RCC 7860 (cell line): ENCODE measurements at regions not wholly inside any gene's neighbourhood (a gene's known extent, or its start where the extent isn't known, plus 50 kb on each side); places are given as distances from the start of the nearest gene placed in this dataset.

ENCODE experiments used
- DNase-seq: peaks from one replicate; pipeline ENCODE4 v3.0.0-alpha.2; 2015; ENCODE audit warnings: low spot score
- FAIRE-seq: peaks from 2 replicates; lab custom pipeline; 2012; peaks lifted over from hg19 to GRCh38; lab: Jason Lieb, UNC

DNA sequence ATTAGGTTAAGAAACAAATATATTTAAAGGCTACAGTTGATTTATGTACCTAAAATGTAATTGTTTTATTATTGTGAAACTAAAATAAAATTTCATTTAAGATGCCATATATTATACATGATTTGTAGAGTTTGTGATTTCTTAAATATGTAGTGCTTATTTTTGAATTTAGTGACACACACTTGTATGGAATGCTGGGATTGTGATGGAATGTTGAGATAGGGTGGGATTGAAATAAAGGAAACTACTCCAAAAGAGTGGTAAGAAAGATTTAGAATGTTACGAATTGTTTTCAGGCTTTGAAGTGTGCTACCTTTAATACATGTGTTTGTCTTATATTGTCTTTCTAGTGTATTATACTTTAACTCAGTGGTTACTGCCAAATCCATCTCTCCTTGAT is 330.3 kb upstream of the PITX2 start:
- DNase-seq (no peak), FAIRE-seq (no peak)

DNA sequence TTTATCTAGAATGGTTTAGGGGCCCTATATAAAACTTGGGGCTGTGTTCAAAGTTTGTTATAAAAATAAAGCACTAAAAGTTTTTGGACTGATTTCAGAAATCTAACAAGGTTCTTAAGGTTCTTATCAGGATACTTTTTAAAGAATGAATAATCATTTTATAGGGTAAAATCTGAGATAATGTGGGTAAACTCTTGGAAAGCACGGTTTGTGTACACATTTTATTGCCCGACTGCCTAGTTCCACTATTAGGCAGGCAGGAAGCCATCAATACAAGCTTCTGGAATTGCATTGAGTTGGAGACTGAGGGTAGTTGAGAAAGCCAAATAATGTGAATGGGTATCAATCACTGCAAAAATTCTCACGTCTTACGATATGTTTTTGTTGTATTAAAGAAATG is 331.0 kb upstream of the PITX2 start:
- no peak for FAIRE-seq
- no peak for DNase-seq

GRCh38 chr4:110955748-110956147 is 332.9 kb upstream of the PITX2 start:
- FAIRE-seq = no peak
- DNase-seq = no peak

- peak; percentile 72 for FAIRE-seq
- no peak for DNase-seq
Observed at GRCh38 chr4:110959041-110959643, 336.3 kb upstream of the PITX2 start.

DNA sequence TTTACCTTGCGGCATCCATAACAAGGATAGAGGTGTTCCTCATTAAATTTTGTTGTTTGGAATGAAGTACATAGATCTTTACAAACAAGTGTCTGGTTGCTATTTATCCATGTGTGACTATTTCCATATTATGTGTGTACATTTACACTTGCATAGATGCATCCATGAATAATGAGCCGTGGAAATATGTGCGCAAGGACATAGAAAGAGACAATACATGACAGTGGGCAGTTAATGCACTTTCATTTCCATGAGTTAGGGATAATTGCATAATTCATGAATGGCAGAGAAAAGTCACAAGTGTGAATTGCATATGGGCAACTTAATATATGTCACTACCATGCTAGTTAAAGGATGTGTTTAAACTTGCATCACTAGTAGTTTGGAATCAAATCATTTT is 338.2 kb upstream of the PITX2 start:
- DNase-seq = no peak
- FAIRE-seq = no peak

DNA sequence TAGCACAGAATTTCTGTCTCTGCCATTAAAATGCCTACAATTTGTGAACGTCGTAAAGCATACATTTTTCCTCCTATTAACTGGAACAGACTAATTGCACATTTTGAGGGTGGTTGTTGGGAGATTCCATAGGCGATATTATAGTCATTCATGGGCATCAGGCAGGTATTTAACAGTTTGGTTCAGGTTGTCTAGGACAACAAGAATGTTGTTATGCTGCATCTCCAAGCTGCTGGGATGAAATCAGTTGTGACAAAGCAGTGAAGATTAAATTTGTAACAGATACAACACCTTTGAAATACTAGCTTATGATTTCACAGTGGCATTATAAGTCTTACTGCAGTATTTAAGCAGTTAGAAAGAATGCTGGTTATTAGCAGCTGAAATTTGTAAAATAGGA is 339.7 kb upstream of the PITX2 start:
- FAIRE-seq = no peak
- DNase-seq = no peak

GRCh38 chr4:110963662-110964280 is 340.9 kb upstream of the PITX2 start:
- FAIRE-seq = no peak
- DNase-seq = no peak

GRCh38 chr4:110967936-110968335 is 345.1 kb upstream of the PITX2 start:
- FAIRE-seq = no peak
- no peak for DNase-seq

DNA sequence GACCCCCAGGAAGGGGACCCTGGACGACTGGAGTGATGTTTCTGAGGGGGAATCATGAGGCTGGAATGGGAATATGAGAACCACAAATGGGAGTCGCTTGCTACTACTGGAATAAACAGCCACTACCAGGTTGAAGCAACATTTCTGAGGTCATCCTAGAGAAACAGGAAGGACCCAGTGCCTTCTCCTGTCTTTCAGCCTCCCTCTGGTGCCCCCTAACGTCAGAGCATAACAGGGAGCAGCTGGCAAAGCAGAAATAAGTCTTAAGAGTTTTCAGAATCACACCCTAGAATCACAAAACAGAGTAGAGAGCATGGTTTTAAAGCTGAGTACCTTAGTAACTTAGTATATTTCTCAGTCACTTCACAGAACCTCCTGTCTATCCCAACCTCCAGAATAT is 347.8 kb upstream of the PITX2 start:
- DNase-seq (peak; percentile 20), FAIRE-seq (no peak)

DNA sequence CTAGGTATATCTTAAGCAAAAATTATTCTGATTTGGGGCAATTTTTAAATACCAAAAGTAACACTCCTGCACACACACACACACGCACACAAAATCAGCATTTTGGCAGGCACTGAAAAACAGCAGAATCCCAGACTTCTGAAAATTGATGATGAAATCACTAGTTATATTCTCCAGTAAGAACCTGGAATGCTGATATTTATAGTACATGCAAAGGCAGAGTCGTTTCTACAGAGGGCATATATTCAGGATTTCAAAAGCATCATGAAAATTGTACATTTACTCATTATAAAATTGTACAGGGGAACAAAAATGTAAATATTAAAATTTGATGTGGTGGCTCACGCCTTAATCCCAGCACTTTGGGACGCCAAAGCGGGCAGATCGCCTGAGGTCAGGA is 352.5 kb upstream of the PITX2 start:
- FAIRE-seq (no peak), DNase-seq (no peak)

GRCh38 chr4:110977554-110977953 is 354.7 kb upstream of the PITX2 start:
- FAIRE-seq (no peak), DNase-seq (no peak)

DNA sequence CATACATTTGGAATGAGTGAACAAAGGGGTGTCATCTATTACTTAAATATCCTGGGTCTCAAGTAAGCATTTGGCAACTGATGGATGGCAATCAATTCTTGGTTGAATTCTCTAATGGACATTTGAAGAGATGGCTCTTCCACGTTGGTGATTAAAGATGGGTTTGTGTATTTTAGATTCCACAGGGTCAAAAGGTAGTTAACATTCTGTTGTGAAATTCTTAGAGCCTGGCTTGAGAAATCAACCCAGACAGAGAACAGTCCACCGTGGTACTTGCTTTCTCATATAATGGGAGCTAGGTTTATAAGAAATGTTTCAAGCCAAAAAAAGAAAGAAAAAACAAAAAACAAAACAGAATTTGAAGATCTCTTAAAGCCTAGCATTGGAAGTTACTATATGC is 355.9 kb upstream of the PITX2 start:
- DNase-seq (no peak), FAIRE-seq (no peak)

DNA sequence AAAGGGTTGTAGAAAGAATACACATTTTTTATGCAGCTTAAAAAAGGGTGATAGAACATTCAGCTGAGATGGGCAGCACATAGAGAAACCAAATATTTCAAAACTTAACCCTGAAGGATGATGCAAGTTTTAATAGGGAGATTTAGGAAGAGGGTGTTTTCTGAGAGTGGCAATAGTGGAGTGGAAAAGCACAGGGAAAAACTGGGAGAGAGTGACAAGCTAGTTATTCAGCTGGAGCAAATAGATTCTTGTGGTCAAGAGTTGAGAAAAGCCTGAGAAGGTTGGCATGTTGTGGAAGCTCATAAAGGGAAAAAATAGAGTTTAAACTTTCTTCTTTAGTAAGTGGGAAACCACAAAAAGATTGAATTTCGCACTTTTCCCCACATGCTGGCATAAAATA is 359.6 kb upstream of the PITX2 start:
- DNase-seq (no peak), FAIRE-seq (peak; percentile 68)

GRCh38 chr4:110988722-110989121 is 365.8 kb upstream of the PITX2 start:
- FAIRE-seq (no peak), DNase-seq (no peak)

- DNase-seq = no peak
- no peak for FAIRE-seq
Observed at GRCh38 chr4:110989125-110989524, 366.2 kb upstream of the PITX2 start.

- no peak for FAIRE-seq
- DNase-seq = no peak
Observed at GRCh38 chr4:110994781-110995180, 371.9 kb upstream of the PITX2 start.

DNA sequence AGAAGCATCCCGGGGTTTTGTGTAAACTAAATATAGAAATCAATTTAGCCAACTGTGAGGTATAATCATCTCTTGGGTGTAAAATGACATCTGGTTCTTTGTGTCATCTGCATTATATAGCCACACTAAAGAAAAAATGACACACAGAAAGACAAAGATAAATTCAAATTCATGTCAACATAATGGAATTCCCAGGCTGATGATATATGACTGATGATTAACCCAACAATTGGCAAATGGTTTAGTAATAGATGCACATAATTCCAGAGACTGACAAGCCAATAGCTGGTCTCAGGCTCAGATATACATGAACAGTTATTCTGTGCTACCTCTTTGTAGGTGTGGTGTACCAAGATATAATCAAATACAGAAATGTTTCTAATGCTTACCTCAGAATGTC is 375.4 kb upstream of the PITX2 start:
- FAIRE-seq (peak; percentile 22), DNase-seq (peak; percentile 15)

GRCh38 chr4:111011458-111011857 is 388.6 kb upstream of the PITX2 start:
- DNase-seq = no peak
- FAIRE-seq = no peak

DNA sequence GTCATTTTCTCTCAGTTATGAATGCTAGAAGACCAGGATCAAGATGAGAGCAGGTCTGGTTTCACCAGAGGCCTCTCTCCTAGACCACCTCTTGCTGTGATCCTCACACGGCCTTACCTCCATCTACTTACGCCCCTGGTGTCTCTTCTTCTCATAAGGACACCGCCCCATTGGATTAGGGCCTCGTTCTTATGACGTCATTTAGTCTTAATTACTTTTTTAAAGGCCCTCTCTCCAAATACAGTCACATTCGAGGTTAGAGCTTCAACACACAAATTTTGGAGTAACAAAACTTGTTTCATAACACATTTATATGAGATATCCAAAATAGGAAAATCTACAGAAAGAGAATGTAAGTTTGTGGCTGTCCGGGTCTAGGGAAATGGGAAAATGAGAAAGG is 391.0 kb upstream of the PITX2 start:
- FAIRE-seq = no peak
- no peak for DNase-seq

- DNase-seq (no peak), FAIRE-seq (no peak)
Observed at GRCh38 chr4:111014537-111014936, 391.7 kb upstream of the PITX2 start.

DNA sequence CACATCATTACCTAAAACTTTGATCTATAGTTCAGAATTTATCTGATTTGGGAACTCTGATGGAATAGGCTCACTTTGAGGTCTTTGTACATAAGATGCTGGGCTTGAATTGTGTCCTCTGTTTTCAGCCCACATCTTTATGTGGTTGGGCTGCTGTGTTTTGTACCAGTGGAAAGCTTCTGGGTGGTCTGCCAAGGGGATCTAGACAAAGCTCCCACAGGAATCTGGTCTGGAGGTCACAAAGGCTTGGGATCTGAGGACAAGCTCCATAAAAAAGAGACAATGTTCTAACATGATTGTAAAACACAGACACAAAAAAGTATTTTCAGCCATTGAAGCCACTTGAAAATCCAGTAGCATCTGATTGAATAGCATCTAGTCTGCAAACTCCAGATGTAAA is 393.5 kb upstream of the PITX2 start:
- FAIRE-seq (no peak), DNase-seq (no peak)

GRCh38 chr4:111018216-111018615 is 395.3 kb upstream of the PITX2 start:
- no peak for FAIRE-seq
- no peak for DNase-seq

- FAIRE-seq (no peak), DNase-seq (no peak)
Observed at GRCh38 chr4:111020476-111020875, 397.6 kb upstream of the PITX2 start.
